ENCODE measurements at regions not wholly inside any gene's neighbourhood (a gene's known extent, or its start where the extent isn't known, plus 50 kb on each side); places are given as distances from the start of the nearest gene placed in this dataset.

GRCh38 chr1:79777481-79778219 is 771.1 kb upstream of the ADGRL4 start:
- Histone ChIP-seq H3K4me1 (ENCODE audit: insufficient read depth, low read length, poor library complexity, severe bottlenecking) (no peaks in the 10 kb centered on the region), H3K27me3 (replicated peaks; ENCODE audit: insufficient read depth, low read depth, low read length, poor library complexity) (no peaks in the 10 kb centered on the region), H3K36me3 (ENCODE audit: insufficient read depth, low read length, poor library complexity, severe bottlenecking) (no peaks in the 10 kb centered on the region), H3K9me3 (ENCODE audit: low read depth, low read length, poor library complexity, severe bottlenecking) (no peaks in the 10 kb centered on the region), H3K4me3 (ENCODE audit: low read depth, low read length, poor library complexity, severe bottlenecking) (no peak overlapping the region), H3K27ac (ENCODE audit: low read depth, low read length, poor library complexity, severe bottlenecking) (no peak overlapping the region)
- TF ChIP-seq CTCF (conservative IDR thresholded peaks at IDR 0.05; ENCODE audit: low read depth, low read length) (no peak), EZH2 (IDR thresholded peaks at IDR 0.05; ENCODE audit: borderline replicate concordance, low read depth, low read length, poor library complexity, severe bottlenecking) (no peak)
- ChIA-PET POLR2A (ENCODE audit: low non-redundant PET) (no interaction called here), CTCF (no interaction called here)
- intact Hi-C loops (cut with micrococcal nuclease; ENCODE audit: unreplicated experiment), result no loop called here
- no TSS peak for BruUV-seq (replicated peaks)
- DNase-seq (ENCODE audit: low spot score), result no peak

GRCh38 chr1:79775402-79775801 is 768.9 kb upstream of the ADGRL4 start:
- TF ChIP-seq EZH2 (IDR thresholded peaks at IDR 0.05; ENCODE audit: borderline replicate concordance, low read depth, low read length, poor library complexity, severe bottlenecking) (no peak), CTCF (conservative IDR thresholded peaks at IDR 0.05; ENCODE audit: low read depth, low read length) (no peak)
- Histone ChIP-seq H3K36me3 (ENCODE audit: insufficient read depth, low read length, poor library complexity, severe bottlenecking) (no peaks in the 10 kb centered on the region), H3K4me1 (ENCODE audit: insufficient read depth, low read length, poor library complexity, severe bottlenecking) (no peaks in the 10 kb centered on the region), H3K27me3 (replicated peaks; ENCODE audit: insufficient read depth, low read depth, low read length, poor library complexity) (no peaks in the 10 kb centered on the region), H3K9me3 (ENCODE audit: low read depth, low read length, poor library complexity, severe bottlenecking) (no peaks in the 10 kb centered on the region), H3K4me3 (ENCODE audit: low read depth, low read length, poor library complexity, severe bottlenecking) (no peak overlapping the region), H3K27ac (ENCODE audit: low read depth, low read length, poor library complexity, severe bottlenecking) (no peak overlapping the region)
- ChIA-PET POLR2A (ENCODE audit: low non-redundant PET) (no interaction called here), CTCF (no interaction called here)
- intact Hi-C loops (cut with micrococcal nuclease; ENCODE audit: unreplicated experiment), result no loop called here
- no peak for DNase-seq (ENCODE audit: low spot score)
- no TSS peak for BruUV-seq (replicated peaks)

- intact Hi-C loops (cut with micrococcal nuclease; ENCODE audit: unreplicated experiment), result no loop called here
- H3K4me1 ChIP-seq (ENCODE audit: insufficient read depth, low read length, poor library complexity, severe bottlenecking), result no peaks in the 10 kb centered on the region
- H3K4me3 ChIP-seq (ENCODE audit: low read depth, low read length, poor library complexity, severe bottlenecking), result no peak overlapping the region
- no TSS peak for BruUV-seq (replicated peaks)
- no peak for DNase-seq (ENCODE audit: low spot score)
- no peak overlapping the region for H3K27ac ChIP-seq (ENCODE audit: low read depth, low read length, poor library complexity, severe bottlenecking)
- H3K27me3 ChIP-seq (replicated peaks; ENCODE audit: insufficient read depth, low read depth, low read length, poor library complexity), result no peaks in the 10 kb centered on the region
- CTCF ChIA-PET, result no interaction called here
- no peak for TF ChIP-seq CTCF (conservative IDR thresholded peaks at IDR 0.05; ENCODE audit: low read depth, low read length)
- TF ChIP-seq EZH2 (IDR thresholded peaks at IDR 0.05; ENCODE audit: borderline replicate concordance, low read depth, low read length, poor library complexity, severe bottlenecking), result no peak
- POLR2A ChIA-PET (ENCODE audit: low non-redundant PET), result no interaction called here
- no peaks in the 10 kb centered on the region for H3K36me3 ChIP-seq (ENCODE audit: insufficient read depth, low read length, poor library complexity, severe bottlenecking)
- no peaks in the 10 kb centered on the region for H3K9me3 ChIP-seq (ENCODE audit: low read depth, low read length, poor library complexity, severe bottlenecking)
Observed at GRCh38 chr1:79773385-79773784, 766.9 kb upstream of the ADGRL4 start.

Data from A673 (cell line).